NCI-H146 (cell line): ENCODE measurements at regions not wholly inside any gene's neighbourhood (a gene's known extent, or its start where the extent isn't known, plus 50 kb on each side); places are given as distances from the start of the nearest gene placed in this dataset.
"Not testable (repeated sequence)": the region's sequence is repeated elsewhere in the genome, so short reads cannot be mapped to it uniquely, and the experiment has no call there.

ENCODE experiments used
- DNase-seq: peaks from one replicate; lab custom pipeline; 2025; lab: John Stamatoyannopoulos, UW

DNA sequence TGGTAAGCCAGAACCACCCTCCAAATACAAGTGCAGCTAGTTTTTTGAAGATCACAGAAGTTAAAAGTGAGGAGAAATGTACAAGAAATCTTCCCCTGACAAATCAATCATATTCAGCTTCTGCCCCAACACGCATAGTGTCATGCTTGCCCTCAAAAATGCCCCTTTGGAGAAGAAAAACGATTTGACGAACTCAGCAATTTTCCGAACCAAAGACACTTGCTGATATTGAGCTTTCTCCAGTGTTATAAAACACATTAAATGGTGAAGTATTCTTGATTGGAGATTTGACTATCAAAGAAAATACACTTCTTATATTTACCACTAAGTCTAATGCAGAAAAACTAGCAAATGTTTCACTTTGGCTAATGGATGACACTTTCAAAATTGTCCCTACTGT, 195.5 kb downstream of the ETV1 start:
- no peak for DNase-seq

GRCh38 chr7:13794581-13794980, 194.9 kb downstream of the ETV1 start:
- DNase-seq: no peak

GRCh38 chr7:13797545-13797944, 191.9 kb downstream of the ETV1 start:
- no peak for DNase-seq

- no peak for DNase-seq
Measured at GRCh38 chr7:13800694-13801448, 188.6 kb downstream of the ETV1 start.

DNA sequence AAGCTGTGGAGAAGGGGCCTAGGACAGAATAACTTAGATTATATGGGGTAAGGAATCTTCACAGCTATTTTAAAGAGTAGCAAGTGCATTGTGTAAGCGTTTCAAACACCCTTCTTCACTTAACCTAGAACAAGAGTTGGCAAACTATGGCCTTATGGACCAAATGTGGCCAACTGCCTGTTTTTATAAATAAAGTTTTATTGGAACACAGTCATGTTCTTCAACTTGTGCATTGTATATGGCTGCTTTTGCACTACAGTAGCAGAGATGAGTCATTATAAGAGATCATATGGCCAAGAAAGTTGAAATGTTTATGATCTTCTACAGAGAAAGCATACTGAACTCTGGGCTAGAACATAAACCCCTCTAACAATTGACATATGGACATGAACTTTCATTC, 187.8 kb downstream of the ETV1 start:
- no peak for DNase-seq

DNA sequence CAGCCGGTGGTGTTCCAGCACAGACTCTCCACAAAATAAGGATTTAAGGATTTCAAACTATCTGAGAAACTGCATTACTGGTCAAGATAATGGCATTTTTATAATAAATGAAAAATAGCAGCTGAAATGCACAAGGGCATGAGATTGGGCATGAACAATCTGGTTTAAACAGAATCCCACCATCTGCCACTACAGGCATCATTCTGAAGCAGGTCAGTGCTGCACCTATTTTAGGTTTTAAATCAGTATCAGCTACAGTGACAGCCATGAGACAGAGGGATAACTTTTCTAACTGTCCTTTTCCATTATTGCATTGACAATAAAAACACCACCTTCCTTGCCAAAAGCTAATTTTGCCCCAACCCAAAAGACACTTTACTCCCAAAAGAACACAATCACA, 186.8 kb downstream of the ETV1 start:
- DNase-seq: no peak

- no peak for DNase-seq
Measured at GRCh38 chr7:13803134-13803533, 186.3 kb downstream of the ETV1 start.

GRCh38 chr7:13806089-13806867, 183.2 kb downstream of the ETV1 start:
- not testable (repeated sequence) for DNase-seq

DNA sequence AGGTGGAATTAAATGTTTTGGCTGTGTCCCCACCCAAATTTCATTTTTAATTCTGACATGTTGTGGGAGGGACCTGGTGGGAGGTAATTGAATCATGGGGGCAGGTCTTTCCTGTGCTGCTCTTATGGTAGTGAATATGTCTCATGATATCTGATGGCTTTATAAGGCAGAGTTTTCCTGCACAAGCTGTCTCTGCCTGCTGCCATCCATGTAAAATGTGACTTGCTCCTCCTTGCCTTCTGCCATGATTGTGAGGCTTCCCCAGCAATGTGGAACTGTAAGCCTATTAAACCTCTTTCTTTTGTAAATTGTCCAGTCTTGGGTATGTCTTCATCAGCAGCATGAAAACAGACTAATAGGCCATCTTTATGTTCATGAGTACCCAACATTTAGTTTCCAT, 172.2 kb downstream of the ETV1 start:
- not testable (repeated sequence) for DNase-seq

DNA sequence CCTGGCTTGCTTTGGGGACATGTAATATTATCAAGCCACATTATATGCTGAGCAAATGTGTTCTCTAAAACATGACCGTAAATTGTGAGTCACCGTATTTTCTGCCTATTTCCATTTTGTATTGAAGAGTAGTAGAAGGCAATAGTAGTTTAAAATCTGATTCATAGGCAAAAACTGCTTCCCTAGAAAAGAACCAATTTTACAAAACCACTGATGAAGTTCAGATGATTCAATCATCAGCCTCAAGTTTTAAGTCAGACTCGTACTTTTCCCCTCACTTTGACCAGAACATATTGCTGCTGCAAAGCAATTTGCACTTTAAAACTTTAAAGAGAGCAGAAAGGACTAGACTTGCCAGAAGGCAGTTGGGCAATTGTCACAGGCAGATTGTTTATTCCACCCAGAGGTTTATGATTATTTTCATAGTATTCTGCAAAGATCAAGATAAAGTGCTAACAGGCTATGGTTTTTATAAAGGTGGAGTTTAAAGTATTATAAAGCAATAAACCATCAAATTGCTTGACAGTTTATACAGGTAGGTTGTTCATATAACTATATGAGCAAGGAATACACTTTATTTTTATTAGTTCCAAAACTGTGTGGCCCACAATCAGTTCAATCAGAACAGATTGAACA, 168.2 kb downstream of the ETV1 start:
- DNase-seq: no peak

- no peak for DNase-seq
Measured at GRCh38 chr7:13822678-13823077, 166.8 kb downstream of the ETV1 start.

DNA sequence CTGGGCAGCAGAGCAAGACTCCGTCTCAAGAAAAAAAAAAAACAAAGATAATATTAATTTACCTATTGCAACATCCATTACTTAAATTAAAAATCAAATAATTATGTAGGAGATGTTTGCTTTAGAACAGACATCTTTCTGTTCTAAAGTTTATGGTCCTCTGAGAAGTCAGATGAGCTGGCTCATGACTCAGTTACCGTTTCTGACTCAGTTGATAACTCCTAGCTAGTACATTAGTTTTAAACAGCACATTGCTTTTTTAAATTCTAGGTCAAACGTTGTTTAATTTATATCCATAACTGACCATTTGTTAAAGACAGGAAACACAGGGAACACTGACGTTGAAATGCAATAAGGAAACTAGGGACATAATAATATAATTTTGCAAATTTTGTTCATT, 162.7 kb downstream of the ETV1 start:
- no peak for DNase-seq

- DNase-seq: no peak
Measured at GRCh38 chr7:13827716-13828115, 161.8 kb downstream of the ETV1 start.

GRCh38 chr7:13829231-13829630, 160.2 kb downstream of the ETV1 start:
- no peak for DNase-seq

- no peak for DNase-seq
Measured at GRCh38 chr7:13829914-13830900, 159.3 kb downstream of the ETV1 start.

DNA sequence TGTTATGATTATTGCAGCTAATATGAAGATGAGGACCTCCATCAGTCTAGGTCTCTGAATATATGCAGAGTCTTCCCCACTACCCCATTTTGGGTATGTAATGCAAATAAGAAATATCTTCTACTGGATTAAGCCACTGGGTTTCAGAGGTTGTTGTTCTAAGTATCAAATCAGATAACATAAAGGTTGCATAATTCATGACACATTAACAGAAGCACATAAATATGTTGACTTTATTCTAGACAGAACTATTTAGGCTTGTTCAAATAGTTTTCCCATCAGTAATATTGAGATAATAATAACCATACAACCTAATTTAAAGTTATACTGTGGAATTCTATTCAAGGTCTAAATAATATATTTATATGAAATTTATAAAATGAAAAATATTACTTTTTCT, 157.1 kb downstream of the ETV1 start:
- no peak for DNase-seq

- DNase-seq: no peak
Measured at GRCh38 chr7:13834328-13834761, 155.1 kb downstream of the ETV1 start.

- DNase-seq: no peak
Measured at GRCh38 chr7:13835442-13835841, 154.0 kb downstream of the ETV1 start.

DNA sequence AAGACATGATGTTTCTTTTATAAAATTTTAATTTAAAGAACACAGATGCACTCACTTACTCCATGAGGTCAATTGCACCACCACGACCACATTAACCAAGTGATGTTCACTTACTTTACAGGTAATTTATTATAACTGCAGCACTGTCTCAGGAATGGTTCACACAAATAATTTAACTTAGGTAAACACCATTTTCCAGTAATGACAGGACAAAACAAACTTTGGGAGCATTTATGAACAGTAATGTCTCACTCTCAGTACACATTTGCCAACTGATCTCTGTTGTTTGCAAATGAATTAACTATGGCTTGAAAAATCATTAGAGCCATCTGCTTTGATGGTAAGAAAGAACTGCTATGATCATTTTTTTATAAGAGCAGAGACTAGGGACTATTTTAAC, 150.4 kb downstream of the ETV1 start:
- DNase-seq: peak; percentile 92
